ENCODE measurements at regions not wholly inside any gene's neighbourhood (a gene's known extent, or its start where the extent isn't known, plus 50 kb on each side); places are given as distances from the start of the nearest gene placed in this dataset.

GRCh38 chr12:91793676-91794075, 352.0 kb downstream of the BTG1 start:
- TF ChIP-seq CTCF (IDR thresholded peaks at IDR 0.05 in 8 of 11, conservative IDR thresholded peaks at IDR 0.05 in 3 of 11) (no peak), POLR2AphosphoS5 (IDR thresholded peaks at IDR 0.05) (no peak)
